WI38 (cell line): ENCODE measurements at regions not wholly inside any gene's neighbourhood (a gene's known extent, or its start where the extent isn't known, plus 50 kb on each side); places are given as distances from the start of the nearest gene placed in this dataset.

Experiments used
- H3K4me3 ChIP-seq: 2 replicates; pipeline ENCODE4 v1.5.1; 2011; ENCODE audit warnings: low read depth, mild to moderate bottlenecking, control low read depth, low read length
- TF ChIP-seq, protein P1 (sequence below): IDR thresholded peaks from 2 replicates; pipeline ENCODE4 v1.5.1; 2012; ENCODE audit warnings: low read depth, mild to moderate bottlenecking, control low read depth, low read length

DNA sequence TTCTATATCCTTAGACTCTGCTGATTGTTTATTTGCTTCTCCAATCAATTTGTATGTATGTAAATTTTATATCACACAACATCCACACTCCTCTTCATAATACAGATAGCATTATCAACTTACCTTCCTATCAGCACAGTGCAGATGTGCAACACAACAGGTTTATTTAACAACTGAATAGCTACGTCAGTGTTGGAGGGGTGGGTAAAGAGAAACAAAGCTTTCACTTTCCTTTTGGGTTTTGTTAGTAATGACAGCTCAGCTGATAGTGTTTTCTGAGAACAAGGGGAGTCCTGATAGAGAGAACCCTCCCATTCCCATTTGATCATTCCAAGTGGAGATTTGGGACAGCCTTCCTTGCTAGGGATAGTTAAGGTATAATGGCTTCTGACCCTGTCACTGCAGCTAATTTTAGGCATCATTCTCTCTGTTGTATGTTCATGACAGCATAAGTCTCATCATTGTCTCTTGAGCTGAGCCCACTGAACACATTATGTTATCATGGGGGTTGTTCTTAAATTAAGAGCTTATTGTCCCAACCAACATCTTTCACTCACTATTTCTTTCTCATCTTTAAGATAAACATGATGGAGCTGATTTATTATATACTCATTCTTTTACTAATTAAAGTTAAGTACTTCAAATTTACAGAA is 227.7 kb downstream of the GPD2 start:
- TF ChIP-seq, protein P1, sequence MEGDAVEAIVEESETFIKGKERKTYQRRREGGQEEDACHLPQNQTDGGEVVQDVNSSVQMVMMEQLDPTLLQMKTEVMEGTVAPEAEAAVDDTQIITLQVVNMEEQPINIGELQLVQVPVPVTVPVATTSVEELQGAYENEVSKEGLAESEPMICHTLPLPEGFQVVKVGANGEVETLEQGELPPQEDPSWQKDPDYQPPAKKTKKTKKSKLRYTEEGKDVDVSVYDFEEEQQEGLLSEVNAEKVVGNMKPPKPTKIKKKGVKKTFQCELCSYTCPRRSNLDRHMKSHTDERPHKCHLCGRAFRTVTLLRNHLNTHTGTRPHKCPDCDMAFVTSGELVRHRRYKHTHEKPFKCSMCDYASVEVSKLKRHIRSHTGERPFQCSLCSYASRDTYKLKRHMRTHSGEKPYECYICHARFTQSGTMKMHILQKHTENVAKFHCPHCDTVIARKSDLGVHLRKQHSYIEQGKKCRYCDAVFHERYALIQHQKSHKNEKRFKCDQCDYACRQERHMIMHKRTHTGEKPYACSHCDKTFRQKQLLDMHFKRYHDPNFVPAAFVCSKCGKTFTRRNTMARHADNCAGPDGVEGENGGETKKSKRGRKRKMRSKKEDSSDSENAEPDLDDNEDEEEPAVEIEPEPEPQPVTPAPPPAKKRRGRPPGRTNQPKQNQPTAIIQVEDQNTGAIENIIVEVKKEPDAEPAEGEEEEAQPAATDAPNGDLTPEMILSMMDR: no peak
- H3K4me3 ChIP-seq: no peak overlapping the region

DNA sequence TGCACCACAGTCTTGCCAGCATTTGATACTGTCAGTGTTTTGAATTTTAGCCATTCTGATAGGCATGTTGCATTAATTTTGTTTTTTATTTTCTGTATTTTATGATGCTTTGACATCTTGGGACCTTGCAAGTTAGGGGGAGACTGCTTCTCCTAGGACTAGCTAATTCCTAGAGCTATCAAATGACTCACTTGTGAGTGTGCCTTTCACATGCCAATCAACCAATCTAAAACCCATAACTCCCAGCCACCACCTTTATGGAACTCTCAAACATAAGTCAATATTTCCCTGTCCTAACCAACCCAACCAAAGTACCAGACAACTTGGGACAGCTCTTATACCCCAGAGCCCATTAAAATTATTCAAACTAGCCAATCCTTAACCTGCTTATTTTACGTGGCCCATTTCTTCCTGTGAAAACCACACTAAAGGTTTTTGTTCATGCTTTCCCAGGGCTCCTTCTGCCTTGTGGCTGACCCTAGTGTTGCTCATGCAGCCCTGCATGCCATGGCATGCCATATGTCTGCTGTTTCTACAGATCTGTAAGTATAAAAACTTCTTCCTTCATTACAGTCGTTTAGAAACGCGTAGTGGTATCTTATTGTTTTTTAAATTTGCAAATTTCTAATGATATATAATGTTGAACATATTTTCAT is 230.1 kb downstream of the GPD2 start:
- TF ChIP-seq, protein P1: no peak

DNA sequence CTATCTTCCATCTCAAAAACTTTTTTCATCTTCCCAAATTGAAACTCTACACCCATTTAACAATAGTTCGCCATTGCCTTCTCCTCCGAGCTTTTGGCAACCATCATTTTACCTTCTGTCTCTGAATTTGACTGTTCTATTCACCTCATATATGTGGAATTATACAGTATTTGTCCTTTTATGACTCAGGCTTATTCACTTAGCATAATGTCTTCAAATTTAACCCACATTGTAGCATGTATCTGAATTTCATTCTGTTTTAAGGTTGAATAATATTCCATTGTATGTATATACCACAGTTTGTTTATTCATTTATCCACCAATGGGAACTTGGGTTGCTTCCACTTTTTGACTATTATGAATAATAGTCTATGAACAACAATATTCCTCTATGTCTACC is 233.9 kb downstream of the GPD2 start:
- H3K4me3 ChIP-seq: no peak overlapping the region
- TF ChIP-seq, protein P1: no peak

More for the DNA sequence above, 230.1 kb downstream of the GPD2 start:
- H3K4me3 ChIP-seq: no peak overlapping the region

DNA sequence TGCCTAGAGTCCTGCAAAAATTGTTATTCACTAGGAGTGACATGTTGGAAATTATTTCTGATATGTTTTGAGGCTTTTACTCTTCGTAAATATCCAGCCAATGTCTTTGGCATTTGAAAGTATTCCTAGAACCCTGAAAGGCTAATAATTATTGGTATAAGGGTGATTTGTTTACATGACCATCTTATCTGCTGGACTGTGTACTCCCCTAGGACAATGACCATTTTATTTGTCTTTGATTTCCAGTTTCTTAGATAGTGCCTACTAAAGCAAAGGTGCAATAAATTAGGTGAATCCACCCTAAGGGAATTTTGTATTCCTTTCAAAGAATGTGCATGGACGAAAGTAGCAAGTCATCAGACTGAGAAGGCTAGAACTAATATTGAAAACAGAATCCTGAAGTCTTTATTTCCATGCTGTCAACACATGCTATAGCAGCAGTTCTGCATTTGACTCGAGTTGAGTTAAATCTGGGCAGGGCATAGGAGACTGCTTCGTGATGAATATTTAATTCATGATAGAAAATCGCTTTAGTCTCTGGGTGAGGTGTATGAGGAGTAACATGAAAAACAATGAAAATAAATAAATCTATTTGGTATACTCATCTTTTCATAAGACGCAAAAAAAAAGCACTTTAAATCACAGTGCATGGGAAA is 235.7 kb downstream of the GPD2 start:
- TF ChIP-seq, protein P1: no peak
- H3K4me3 ChIP-seq: no peak overlapping the region

DNA sequence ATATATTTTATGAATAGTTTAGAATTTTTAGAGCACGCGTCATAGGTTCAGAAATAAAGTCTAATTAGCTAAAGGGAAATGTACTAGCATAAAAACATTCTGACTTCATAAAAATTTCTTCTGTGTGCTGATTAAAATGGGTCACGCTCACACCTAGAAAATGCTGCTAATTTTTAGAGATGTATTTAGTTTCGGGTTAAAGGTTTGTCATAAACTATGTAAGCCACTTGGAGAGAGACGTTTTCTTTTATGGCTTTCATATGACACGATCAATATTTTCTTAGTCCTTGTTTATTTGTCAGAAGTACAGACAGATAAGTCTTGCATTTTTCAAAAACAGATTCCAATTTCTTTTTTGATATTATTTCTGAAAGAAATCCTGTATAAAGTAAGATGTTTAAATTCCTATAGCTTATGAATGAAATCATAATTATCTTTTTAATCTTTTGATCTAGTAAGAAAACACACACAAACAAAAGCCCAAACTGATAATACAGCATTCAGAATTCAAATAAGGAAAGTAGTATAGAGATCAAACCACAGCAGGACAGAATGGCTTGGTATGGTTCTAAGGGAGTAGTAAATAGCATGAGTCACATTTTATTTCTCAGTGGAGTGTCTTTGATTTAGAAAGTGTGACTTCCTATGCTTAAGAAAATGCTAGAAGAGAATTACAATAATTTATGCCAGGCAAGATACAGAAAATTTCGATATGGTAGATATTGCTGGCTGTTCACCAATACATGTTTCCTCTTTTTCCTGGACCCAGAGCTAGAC is 236.6 kb downstream of the GPD2 start:
- no peak overlapping the region for H3K4me3 ChIP-seq
- TF ChIP-seq, protein P1: no peak

DNA sequence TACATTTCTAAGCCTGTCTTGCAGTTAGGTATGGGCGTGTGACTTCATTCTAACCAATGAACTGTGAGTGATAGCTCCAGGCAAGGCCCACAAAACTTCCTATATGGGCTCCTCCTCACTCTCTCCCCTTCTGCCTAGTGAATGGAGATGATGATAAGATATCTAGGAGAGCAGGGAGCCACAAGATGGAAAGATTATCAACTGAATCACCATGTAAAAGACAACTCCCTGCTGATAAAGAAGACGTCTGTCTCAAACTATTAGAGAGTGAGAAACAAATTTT is 237.1 kb downstream of the GPD2 start:
- no peak overlapping the region for H3K4me3 ChIP-seq
- TF ChIP-seq, protein P1: no peak
